Gastrocnemius medialis (tissue), 4 donors: ENCODE measurements at regions not wholly inside any gene's neighbourhood (a gene's known extent, or its start where the extent isn't known, plus 50 kb on each side); places are given as distances from the start of the nearest gene placed in this dataset.

ENCODE experiments used
- ATAC-seq, 2 donors: fragments of 150-250 bp; one replicate each; pipeline ENCODE4 v1.9.1; 2016
- DNase-seq, 2 donors: peaks; one replicate each; pipeline ENCODE4 v3.0.0-alpha.2; 2019
- H3K27ac ChIP-seq, 4 donors: fragments of 200-600 bp; sonication (generic); 1 replicate in 1 of 4; 2 replicates in 3 of 4; pipeline ENCODE4 v1.5.1; 2016 to 2018; ENCODE audit warnings: mild to moderate bottlenecking in 2 of 4, moderate library complexity in 1 of 4
- H3K27me3 ChIP-seq, 3 donors: fragments of 200-600 bp; sonication (generic) in 2 of 3; 1 replicate in 1 of 3; 2 replicates in 2 of 3; pipeline versions ENCODE4 v1.5.1 to v1.6.0; 2016 to 2019; ENCODE audit warnings: mild to moderate bottlenecking in 1 of 3, moderate library complexity in 1 of 3
- H3K36me3 ChIP-seq, 2 donors: fragments of 200-600 bp; sonication (generic) in 1 of 2; one replicate each; pipeline ENCODE4 v1.5.1; 2017 to 2018
- H3K4me1 ChIP-seq, 2 donors: fragments of 200-600 bp; sonication (generic) in 1 of 2; one replicate each; pipeline ENCODE4 v1.5.1; 2016 to 2017; ENCODE audit warnings: mild to moderate bottlenecking in 2 of 2
- H3K4me3 ChIP-seq, 4 donors: fragments of 200-600 bp; sonication (generic) in 3 of 4; 1 replicate in 1 of 4; 2 replicates in 3 of 4; pipeline ENCODE4 v1.5.1; 2016 to 2019; ENCODE audit warnings: mild to moderate bottlenecking in 2 of 4
- H3K9me3 ChIP-seq, 3 donors: fragments of 200-600 bp; sonication (generic) in 2 of 3; 1 replicate in 1 of 3; 2 replicates in 2 of 3; pipeline ENCODE4 v1.5.1; 2016 to 2019
- POLR2A ChIP-seq, 2 donors: fragments of 450-650 bp; IDR thresholded peaks; one replicate each; pipeline ENCODE4 v1.6.1; 2017; ENCODE audit warnings: antibody characterized with exemption in 2 of 2, mild to moderate bottlenecking in 2 of 2, moderate library complexity in 2 of 2
- in situ Hi-C, 4 donors: fragments of 200-750 bp; cut with MboI; loops; one replicate each; pipeline versions ENCODE4 v1.15.0 to v1.8.0; 2017; ENCODE audit warnings: low sequenced_read_pairs in 4 of 4
- intact Hi-C: fragments of 100-400 bp; cut with DNase I; formaldehyde crosslinking; loops from one replicate; pipeline ENCODE4 v1.15.1; 2023; ENCODE audit warnings: low total_unique reads
- TF ChIP-seq, protein P1 (sequence below), 5 experiments: fragments of 450-650 bp in 3 of 5; fragments of 200-600 bp in 2 of 5; sonication (generic) in 2 of 5; IDR thresholded peaks in 4 of 5; conservative IDR thresholded peaks in 1 of 5; 1 replicate in 4 of 5; 2 replicates in 1 of 5; pipeline ENCODE4 v1.5.1; 2016 to 2019; ENCODE audit warnings: antibody characterized with exemption in 5 of 5, mild to moderate bottlenecking in 3 of 5, moderate library complexity in 3 of 5

DNA sequence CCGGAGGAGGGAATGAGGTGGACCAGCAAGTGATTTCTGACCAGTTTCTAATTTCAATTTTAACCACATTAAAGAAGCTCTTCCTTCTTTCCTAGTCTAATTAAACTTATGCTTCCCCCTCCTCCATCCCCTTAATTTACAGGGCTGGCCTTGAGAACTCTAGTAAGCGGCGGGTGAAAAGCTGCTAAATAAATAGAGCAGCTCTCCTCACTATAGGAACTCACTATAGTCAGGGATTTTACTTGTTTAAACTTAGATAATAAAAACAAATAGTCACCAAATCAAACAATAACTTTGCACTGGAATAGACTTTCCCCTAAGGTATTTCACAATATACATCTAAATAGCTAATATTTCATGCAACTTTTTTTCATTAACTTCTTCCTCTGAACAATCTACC lies 1838.2 kb upstream of the PRR20A start:
- no peaks in the 10 kb centered on the region for H3K4me1 ChIP-seq
- intact Hi-C loops (no loop called here), in situ Hi-C loops (no loop called here)
- no peak overlapping the region for H3K4me3 ChIP-seq
- H3K36me3 ChIP-seq = no peaks in the 10 kb centered on the region
- TF ChIP-seq POLR2A (IDR thresholded peaks at IDR 0.05) = no peak
- TF ChIP-seq, protein P1, sequence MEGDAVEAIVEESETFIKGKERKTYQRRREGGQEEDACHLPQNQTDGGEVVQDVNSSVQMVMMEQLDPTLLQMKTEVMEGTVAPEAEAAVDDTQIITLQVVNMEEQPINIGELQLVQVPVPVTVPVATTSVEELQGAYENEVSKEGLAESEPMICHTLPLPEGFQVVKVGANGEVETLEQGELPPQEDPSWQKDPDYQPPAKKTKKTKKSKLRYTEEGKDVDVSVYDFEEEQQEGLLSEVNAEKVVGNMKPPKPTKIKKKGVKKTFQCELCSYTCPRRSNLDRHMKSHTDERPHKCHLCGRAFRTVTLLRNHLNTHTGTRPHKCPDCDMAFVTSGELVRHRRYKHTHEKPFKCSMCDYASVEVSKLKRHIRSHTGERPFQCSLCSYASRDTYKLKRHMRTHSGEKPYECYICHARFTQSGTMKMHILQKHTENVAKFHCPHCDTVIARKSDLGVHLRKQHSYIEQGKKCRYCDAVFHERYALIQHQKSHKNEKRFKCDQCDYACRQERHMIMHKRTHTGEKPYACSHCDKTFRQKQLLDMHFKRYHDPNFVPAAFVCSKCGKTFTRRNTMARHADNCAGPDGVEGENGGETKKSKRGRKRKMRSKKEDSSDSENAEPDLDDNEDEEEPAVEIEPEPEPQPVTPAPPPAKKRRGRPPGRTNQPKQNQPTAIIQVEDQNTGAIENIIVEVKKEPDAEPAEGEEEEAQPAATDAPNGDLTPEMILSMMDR (IDR thresholded peaks at IDR 0.05 in 4 of 5, conservative IDR thresholded peaks at IDR 0.05 in 1 of 5) = no peak
- ATAC-seq (no peak), DNase-seq (no peak)
- no peaks in the 10 kb centered on the region for H3K9me3 ChIP-seq
- no peaks in the 10 kb centered on the region for H3K27me3 ChIP-seq
- H3K27ac ChIP-seq = no peak overlapping the region

GRCh38 chr13:55307909-55308308 lies 1832.8 kb upstream of the PRR20A start:
- no peaks in the 10 kb centered on the region for H3K9me3 ChIP-seq
- H3K4me1 ChIP-seq = no peaks in the 10 kb centered on the region
- H3K27me3 ChIP-seq = no peaks in the 10 kb centered on the region
- H3K36me3 ChIP-seq = no peaks in the 10 kb centered on the region
- H3K4me3 ChIP-seq = no peak overlapping the region
- in situ Hi-C loops = no loop called here
- DNase-seq (no peak), ATAC-seq (no peak)
- intact Hi-C loops = no loop called here
- no peak overlapping the region for H3K27ac ChIP-seq
- TF ChIP-seq POLR2A (IDR thresholded peaks at IDR 0.05) = no peak

- Histone ChIP-seq H3K4me1 (no peaks in the 10 kb centered on the region), H3K27me3 (no peaks in the 10 kb centered on the region), H3K9me3 (peaks cover 0 to 4% (median 0%) of the 10 kb centered on the region in 3 donors), H3K27ac (no peak overlapping the region), H3K4me3 (no peak overlapping the region), H3K36me3 (no peaks in the 10 kb centered on the region)
- in situ Hi-C loops (no loop called here), intact Hi-C loops (no loop called here)
- ATAC-seq (no peak), DNase-seq (no peak)
- no peak for TF ChIP-seq POLR2A (IDR thresholded peaks at IDR 0.05)
Measured at GRCh38 chr13:55341891-55342290, 1798.8 kb upstream of the PRR20A start.

DNA sequence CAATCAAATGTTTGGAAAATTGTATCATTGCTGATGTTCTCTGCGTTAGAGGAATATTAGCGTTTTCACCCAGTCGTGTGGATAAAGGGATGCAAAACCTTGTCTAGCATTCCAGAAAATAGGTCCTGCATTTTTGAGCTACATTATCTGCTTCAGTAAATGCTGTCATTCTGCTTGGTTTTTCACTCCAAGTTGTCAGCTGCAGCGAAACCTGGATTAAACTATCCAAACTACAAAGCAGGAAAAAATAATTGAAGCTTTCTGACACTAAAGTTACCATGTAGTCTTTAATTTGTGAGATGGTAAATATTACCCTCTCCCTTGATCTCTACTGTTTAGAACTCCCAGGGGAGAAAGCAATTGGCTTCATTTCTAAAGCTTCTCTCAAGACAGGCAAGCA lies 1795.5 kb upstream of the PRR20A start:
- no peak for ATAC-seq

DNA sequence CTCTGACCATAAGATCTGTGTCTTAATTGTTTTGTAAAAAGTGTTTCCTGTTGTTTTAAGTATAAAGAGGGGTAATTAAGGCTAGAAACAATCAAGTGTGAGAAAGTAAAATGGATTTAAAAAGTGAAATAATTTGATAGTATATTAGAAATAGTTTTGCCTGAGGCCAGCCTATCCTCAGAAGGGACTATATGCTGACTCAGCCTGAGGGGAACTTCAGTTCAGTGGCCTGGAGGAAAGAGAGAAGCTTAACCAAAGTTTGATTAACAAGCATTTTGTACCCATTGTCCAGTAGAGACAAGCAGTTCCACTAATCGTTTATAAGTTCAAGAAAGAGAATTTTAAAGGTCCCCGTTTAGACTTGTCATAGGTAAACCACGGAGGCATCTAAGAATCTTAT lies 1793.2 kb upstream of the PRR20A start:
- no peak for DNase-seq
- in situ Hi-C loops (no loop called here), intact Hi-C loops (no loop called here)
- Histone ChIP-seq H3K27me3 (no peaks in the 10 kb centered on the region), H3K27ac (no peak overlapping the region), H3K9me3 (no peaks in the 10 kb centered on the region), H3K4me3 (no peak overlapping the region), H3K36me3 (no peaks in the 10 kb centered on the region), H3K4me1 (no peaks in the 10 kb centered on the region)
- TF ChIP-seq, protein P1 (IDR thresholded peaks at IDR 0.05 in 4 of 5, conservative IDR thresholded peaks at IDR 0.05 in 1 of 5) = no peak
- TF ChIP-seq POLR2A (IDR thresholded peaks at IDR 0.05) = no peak
- no peak for ATAC-seq

More for the DNA sequence above, 1795.5 kb upstream of the PRR20A start:
- no peak overlapping the region for H3K4me3 ChIP-seq
- intact Hi-C loops (no loop called here), in situ Hi-C loops (no loop called here)
- no peaks in the 10 kb centered on the region for H3K4me1 ChIP-seq
- H3K36me3 ChIP-seq = no peaks in the 10 kb centered on the region
- TF ChIP-seq, protein P1 (IDR thresholded peaks at IDR 0.05 in 4 of 5, conservative IDR thresholded peaks at IDR 0.05 in 1 of 5) = no peak
- TF ChIP-seq POLR2A (IDR thresholded peaks at IDR 0.05) = no peak
- H3K27ac ChIP-seq = no peak overlapping the region
- no peak for DNase-seq
- H3K9me3 ChIP-seq = no peaks in the 10 kb centered on the region
- no peaks in the 10 kb centered on the region for H3K27me3 ChIP-seq

DNA sequence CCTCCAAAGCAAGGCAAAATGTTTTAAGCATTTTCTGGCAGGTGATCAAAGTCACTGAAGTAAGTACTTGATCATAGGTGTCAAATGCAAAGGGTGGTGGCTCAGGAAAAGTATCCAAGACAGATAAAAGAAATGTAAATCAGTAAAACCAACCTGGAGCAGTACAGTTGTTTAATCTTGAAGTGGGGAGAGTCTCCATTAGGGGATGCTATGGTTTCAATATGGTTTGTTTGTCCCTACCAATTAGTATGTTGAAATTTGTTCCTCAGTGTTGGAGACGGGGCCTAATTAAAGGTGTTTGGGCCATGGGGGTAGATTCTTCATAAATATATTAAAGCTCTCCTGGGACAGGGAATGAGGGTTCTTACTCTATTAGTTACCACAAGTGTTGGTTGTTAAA lies 1781.7 kb upstream of the PRR20A start:
- H3K4me3 ChIP-seq = no peak overlapping the region
- ATAC-seq (no peak), DNase-seq (no peak)
- H3K27ac ChIP-seq = no peak overlapping the region
- in situ Hi-C loops = no loop called here
- TF ChIP-seq, protein P1 (IDR thresholded peaks at IDR 0.05 in 4 of 5, conservative IDR thresholded peaks at IDR 0.05 in 1 of 5) = no peak
- TF ChIP-seq POLR2A (IDR thresholded peaks at IDR 0.05) = no peak
- intact Hi-C loops = no loop called here
- no peaks in the 10 kb centered on the region for H3K36me3 ChIP-seq
- no peaks in the 10 kb centered on the region for H3K4me1 ChIP-seq
- H3K9me3 ChIP-seq = no peaks in the 10 kb centered on the region
- H3K27me3 ChIP-seq = no peaks in the 10 kb centered on the region
